NCI-H69 (cell line): ENCODE measurements at regions not wholly inside any gene's neighbourhood (a gene's known extent, or its start where the extent isn't known, plus 50 kb on each side); places are given as distances from the start of the nearest gene placed in this dataset.
"Not testable (repeated sequence)": the region's sequence is repeated elsewhere in the genome, so short reads cannot be mapped to it uniquely, and the experiment has no call there.

Source experiments
- DNase-seq: peaks from one replicate; lab custom pipeline; 2025; lab: John Stamatoyannopoulos, UW

DNA sequence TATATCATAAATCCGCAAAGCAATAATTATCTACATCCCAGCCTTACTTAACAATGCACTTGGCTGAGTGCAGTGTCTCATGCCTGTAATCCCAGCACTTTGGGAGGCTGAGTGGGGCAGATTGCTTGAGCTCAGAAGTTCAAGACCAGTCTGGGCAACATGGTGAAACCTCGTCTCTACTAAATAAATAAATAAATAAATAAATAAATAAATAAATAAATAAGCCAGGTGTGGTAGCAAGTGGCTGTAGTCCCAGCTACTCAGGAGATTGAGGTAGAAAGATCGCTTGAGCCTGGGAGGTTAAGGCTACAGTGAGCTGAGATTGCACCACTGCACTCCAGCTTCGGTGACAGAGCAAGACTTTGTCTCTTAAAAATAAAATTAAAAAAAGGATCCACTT lies 898.1 kb downstream of the DNAJB9 start:
- not testable (repeated sequence) for DNase-seq

DNA sequence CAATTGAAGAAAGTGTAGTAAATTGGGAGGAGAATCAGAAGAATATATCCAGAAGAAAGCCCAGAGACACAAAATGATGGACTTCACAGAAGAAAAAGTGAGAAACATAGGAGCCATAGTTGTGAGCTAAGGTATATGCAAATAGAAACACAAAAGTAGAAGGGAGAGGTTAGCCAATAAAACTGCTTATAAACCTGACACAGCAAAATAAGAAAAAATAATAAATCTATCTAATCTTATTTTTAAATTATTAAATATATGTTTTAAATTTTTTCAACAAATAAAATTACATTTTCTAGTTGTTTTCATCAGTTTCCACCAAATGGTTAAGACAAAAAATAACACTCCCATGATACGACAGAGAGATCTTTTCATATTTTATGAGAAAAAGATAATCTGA lies 903.5 kb downstream of the DNAJB9 start:
- DNase-seq: no peak

DNA sequence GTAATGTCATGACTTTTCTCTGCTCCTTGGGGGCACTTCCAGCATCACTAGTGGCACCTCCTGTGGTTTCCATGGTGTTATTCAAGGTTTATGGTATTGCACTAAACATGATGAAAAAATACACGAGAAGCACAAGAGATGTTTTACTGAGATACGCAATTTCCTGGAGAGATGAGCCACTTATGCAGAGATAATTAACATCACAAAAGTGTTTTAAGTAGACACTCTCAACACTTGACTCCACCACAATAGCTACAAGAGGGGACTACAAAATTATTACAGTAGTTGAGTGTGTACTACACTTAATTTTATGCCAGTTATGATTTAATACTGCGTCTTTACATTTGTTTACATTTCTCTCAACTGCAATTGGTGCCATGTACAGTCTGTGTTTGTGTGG lies 906.7 kb downstream of the DNAJB9 start:
- DNase-seq: no peak

DNA sequence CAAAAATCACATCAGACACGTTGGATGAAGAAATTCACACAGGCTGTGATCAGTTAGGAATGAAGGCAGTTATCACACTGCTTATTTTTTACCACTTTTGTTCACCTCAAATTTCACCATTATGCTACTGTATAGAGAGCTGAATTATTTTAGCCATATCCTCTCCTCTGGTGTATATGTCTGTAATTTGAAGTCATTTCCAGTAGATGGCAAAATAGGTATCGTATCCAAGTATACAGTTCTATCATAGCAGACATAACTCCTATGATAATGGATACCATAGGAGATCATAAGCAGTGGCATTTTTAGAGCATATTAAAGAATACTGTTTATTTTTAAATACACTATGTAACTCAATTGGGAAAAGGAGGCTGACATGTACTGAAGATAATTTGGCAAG lies 909.7 kb downstream of the DNAJB9 start:
- peak; percentile 36 for DNase-seq

DNA sequence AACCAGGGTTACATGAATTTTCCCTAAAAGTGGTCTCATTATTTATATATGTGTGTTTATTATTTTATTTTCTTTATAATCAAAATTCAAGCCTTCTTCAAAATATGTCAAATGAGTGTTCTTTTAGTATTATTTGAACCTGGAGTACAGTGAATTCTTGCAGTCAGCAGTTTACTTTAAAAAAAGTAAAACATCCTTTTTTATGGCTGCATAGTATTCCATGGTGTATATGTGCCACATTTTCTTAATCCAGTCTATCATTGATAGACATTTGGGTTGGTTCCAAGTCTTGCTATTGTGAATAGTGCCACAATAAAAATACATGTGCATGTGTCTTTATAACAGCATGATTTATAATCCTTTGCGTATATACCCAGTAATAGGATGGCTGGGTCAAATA lies 920.9 kb downstream of the DNAJB9 start:
- not testable (repeated sequence) for DNase-seq

DNA sequence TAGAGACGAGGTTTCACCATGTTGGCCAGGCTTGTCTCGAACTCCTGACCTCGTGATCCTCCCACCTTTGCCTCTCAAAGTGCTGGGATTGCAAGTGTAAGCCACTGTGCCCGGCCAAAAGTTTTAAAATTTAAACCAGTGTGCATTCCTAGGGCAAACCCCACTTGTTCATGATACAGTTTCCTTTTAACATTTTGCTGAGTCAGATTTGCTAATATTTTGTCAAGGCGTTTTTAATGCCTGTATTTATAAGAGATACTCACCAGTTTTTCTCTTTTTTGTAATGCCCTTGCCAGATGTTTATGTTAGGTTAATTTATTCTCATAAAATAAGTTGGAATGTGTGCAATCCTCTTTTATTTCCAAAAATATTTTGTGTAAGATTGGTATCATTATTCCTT lies 927.4 kb downstream of the DNAJB9 start:
- no peak for DNase-seq

DNA sequence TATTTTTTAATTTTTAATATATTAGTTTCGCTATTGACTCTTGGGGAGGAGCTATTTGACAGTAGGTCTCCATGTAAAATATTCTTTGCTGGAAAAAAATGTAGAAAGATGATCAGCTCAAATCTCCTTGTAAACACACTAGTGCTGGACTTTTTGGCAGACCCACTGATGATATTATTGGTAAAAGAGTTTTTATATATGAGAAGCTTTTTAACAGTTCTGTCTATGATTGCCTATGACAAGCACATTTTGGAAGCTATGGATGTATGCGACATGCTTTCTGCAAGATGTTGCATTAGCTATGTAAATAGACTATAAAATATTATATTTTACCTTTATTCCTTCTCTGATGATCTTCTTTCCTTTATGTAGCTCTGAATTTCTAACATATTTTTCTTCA lies 928.5 kb downstream of the DNAJB9 start:
- no peak for DNase-seq

DNA sequence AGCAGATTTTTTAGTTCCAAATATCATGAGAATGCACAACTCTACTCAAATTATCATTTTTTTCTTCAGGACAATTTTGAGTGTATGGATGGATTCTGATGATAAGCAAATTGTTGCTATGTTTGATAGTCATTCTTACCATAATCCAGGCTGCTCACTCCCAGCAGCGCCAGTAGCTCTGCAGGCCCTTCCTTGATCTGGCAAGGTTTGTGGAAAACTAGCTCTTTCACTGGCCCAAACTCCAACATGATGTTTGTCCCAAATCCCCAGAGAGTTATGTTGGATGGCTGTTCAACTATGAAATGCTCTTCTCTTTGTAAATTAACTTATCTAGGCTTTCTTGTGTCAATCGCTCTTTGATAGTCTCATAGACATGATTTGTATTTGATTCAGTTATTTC lies 933.7 kb downstream of the DNAJB9 start:
- DNase-seq: no peak

DNA sequence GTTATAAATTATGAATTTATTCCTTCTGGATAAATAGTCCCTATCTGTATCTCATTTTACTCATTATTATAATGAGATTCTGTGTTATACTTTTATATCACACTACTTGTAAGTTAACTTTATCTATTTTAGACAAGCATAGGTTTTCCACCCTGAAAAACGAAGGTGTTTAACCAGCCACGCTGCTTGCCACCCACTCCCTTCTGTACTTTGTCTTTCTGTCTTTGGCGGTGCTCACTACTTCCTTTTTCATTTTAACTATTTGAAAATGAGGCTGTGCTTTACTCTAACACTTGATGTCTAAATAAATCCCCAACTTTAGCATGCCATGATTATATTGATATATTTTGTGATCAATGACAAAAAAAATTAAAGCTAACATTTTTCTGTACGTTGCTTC lies 952.9 kb downstream of the DNAJB9 start:
- no peak for DNase-seq

DNA sequence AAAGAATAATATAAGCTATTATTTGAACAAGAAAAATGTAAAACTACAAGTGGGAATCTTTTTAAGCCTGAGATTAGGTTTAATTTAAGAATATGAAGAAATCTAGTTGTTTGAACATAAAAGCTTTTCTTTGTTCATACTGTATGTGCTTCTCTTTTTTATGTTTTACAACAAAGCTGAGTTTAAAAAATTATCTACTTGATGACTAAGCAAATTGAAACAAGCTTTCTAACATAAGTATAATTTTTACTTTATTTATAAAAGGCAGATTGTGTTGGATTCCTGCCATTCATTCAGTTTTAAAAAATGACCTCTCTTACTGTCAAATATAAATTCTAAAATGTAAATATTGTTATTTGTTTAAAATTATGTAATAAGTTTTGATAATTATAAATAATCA lies 958.2 kb downstream of the DNAJB9 start:
- DNase-seq: no peak

DNA sequence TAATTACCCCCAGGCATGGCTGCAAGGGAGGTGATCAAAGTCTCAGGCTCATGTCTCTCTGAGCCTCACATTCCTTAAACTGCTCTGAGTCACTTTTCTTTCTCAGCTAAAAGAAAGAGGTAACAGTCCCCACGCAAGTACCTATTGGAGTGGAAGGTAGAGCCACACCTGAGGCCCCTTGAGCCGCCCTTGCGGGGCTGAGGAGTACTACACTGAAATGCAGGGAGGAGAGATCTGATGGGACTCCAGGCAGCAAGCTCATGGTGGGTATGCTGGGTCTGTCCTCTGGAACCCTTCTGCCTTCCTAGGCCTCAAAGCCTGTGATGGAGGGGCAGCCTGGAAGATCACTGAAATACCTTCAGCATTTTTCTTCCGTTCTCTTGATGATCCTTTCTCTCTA lies 960.0 kb downstream of the DNAJB9 start:
- no peak for DNase-seq

DNA sequence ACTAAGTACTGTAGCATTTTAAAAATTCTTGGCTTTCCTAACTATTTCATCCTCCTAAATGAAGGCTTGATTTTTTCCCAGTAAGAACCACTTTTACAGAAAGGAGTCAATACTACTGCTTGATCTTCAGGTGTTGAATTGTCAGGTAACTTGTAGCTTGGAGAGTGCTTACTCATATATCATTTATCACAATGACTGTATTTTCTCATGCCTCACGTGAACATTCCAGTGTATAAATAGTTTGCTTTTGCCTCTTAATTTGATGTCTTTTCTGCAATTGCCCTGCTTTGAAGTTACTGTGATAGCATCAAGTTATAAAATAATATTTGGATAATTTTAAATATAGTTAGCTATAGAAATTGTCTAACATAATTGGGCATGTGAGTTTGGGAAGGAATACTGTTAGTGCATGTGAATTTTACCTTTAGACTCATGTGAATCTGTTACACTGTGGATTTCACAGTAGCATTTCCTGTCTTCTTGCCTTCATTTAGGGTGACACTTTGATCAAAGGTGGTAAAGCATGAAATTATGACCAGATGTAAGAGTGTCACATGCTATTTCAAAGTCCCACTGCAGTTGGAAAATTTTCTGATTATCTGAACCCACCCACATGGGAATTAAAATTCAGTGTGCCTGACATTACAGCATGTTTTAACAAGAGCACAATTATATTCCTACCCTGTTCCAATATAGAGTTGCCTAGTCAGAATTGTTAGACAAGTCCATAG lies 962.8 kb downstream of the DNAJB9 start:
- no peak for DNase-seq

DNA sequence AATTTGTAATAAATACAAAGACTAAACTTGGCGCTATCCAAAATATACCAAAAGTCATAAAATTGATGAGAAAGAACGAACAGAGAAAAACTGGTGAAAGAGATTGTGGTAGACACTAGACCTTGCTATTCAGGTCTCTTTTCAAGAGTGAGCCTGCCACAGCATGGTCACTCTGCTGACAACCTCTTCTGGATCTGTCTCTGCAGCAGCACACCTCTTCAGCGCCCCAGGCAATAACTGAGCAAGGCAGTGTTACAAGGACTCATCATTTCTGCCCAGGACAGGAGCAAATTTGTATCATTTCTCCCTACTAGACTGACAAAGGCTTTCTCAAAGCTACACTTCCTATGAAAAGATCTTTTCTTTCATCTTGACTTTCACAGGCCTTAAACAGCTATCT lies 976.0 kb downstream of the DNAJB9 start:
- no peak for DNase-seq

DNA sequence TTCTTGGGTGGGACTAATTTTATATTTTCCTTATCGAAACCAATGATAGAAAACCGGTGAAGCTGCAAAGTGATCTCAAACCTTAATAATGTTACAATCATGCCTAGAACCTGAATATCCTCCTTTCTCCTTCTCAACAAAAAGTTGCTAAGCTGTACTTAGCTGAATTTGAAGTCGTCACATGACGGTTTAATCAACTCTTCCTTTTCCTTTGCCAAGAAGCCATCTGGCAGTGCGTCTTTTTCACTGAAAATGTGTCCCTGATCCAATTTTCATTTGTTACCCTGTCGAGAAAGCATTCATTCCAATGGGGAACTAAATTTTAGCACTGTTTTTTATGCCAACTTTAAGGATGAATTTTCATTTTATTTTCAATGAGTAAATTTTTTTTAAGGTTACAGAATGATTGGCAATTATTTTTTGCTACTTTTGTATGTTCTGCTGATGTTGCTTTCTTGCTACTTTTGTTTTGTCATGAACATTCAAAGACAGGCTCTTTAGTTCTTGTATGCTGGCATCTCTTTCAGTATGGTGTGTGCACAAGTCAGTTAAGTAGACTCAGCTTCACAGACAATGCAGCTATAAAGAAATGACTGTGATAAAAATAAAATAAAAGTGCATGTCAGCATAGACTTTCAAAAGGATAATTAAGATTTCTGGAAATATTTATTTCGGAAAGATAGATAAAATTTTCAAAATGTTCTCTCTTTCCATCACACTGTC lies 980.0 kb downstream of the DNAJB9 start:
- DNase-seq: no peak

DNA sequence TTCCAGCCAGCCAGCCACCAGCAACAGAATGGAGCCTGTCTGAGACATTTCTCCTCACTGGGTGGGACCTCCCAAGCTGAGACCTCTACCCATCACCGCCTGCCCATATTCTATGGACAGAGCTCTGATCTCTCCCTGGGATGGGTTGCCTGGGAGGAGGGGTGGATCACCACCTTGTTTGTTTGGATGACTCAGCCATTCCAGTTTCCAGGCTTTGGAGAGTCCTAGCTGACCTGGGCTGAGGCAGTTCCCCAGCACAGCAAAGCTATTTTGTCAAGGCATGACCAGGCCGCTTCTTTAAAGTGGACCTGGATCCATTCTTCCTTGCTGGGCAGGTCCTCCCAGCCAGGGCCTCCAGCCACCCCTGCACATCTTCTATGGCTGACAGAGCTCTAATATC lies 982.3 kb downstream of the DNAJB9 start:
- DNase-seq: no peak

DNA sequence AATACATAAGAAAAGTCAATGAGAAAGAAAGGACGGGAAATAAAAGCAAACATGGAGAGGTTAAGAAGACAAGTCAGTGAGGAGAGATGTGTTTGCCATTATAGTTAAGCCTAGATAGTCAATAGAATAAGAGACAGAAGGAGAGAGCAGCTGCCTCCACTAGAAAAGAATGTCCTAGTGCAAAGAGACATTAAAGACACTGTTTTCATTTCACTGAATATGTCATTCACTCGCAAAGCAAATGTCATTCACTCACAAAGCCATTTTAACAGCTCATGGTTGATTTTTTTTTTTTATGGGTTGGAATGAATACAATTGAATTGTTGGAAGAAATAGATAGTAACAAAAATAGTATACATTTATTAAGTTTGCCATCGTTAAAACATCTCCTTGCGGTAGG lies 1007.6 kb downstream of the DNAJB9 start:
- DNase-seq: no peak

DNA sequence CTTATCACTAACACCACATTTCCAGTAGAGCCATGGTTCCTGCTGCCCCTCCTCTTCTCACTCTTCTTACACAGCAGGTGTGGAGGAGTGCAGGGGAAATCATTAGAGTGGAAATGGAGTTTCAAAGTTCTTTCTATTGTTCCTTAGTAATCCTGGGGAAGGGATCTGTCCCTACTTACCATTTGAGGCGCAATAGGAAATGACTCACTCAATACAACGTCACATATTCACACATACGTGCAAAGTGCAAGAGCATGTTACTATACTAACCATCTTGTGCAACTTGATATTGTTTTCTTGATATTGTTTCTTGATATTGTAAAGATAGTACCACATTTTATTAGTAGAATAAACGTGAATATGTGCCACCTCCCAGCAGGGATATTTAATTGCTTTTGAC lies 1010.2 kb downstream of the DNAJB9 start:
- DNase-seq: no peak

DNA sequence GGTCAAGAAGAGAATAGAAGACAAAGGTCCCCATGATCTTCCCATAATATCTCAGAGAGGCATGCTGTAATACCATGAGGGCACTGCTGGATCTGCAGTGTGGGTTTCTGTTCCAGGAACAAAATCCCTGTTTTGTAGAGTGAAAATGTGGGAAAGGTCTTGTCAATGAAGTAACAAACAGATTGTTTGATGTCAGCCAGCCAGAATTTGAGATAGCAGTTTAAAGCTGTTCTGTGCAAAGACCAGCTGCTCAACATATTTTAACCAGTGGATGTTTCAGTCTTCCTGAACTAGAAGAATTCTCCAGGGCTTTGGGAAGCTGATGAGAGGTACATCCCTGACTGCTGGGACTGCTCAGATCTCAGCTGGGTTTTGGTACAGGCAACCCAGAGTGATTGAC lies 1012.5 kb downstream of the DNAJB9 start:
- no peak for DNase-seq

DNA sequence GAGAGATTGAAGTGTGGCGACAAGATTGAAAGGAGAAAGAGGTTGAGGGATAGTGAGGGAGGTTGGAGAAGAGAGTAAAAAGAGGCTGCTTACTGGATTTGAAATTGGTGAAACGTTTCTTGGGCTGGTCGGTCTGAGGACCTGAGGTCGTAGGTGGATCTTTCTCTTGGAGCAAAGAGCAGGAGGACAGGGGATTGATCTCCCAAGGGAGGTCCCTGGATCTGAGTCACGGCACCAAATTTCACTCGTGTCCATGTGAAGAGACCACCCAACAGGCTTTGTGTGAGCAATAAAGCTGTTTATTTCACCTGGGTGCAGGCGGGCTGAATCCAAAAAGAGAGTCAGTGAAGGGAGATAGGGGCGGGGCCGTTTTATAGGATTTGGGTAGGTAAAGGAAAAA lies 1027.3 kb downstream of the DNAJB9 start:
- DNase-seq: not testable (repeated sequence)

DNA sequence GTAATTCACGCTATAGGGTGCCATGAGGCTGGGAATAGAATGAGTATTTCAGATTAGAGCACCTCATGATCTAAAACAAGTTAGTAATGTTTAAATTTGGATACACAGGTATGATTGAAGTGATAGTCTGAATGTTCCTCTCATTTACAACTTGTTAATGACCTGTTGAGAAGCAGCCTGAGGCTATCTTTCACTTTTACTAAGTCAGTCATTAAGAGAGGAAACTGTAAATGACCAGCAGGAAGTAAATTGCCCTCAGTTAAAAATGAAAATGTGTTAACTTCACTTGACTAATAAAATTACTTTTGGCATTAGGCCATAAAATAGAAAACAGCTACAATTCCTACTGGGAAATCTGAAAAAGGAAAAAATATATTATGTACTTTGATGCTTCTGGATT lies 1042.0 kb downstream of the DNAJB9 start:
- peak; percentile 89 for DNase-seq

DNA sequence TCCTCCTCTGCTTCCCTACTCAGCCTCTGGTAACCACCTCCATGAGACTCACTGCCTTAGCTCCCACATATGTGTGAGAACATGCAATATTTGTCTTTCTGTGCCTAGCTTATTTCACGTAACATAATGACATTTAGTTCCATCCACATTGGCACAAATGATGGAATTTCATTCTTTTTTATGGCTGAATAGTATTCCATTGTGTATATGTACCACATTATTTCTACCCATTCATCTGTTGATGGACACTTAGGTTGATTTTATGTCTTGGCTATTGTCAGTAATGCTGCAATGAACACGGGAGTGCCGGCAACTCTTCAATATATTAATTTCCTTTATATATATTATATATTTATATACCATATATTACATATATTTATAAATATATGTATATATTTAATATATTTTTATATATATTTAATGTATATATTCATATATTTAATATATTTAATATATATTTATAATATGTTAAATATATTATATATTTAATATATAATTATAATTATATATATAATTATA lies 1046.9 kb downstream of the DNAJB9 start:
- no peak for DNase-seq

DNA sequence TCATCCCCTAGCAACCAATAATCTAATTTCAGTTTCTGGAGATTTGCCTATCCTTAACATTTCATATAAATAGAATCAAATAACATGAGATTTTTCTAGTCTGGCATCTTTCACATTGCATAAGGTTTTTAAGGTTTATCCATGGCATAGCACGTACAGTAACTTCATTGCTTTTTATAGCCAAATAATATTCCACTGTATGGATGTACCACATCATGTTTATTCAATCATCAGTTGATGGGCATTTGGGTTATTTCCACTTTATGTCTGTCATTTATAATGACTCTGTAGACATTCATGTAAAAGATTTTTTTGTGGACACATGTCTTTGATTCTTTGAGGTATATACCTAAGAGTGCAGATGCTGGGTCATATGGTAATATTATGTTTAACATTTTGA lies 1052.6 kb downstream of the DNAJB9 start:
- no peak for DNase-seq

DNA sequence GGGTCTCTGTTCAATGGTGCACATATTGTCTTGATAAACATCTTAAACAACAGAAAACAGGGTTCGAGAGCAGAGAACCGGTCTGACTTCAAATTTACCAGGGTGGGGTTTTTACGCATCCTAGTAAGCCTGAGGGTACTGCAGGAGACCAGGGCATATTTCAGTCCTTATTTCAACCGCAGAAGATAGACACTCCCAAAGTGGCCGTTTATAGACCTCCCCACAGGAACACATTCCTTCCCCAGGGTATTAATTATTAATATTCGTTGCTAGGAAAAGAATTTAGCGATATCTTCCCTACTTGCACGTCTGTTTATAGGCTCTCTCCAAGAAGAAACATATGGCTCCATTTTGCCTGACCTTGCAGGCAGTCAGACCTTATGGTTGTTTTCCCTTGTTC lies 1063.2 kb downstream of the DNAJB9 start:
- DNase-seq: not testable (repeated sequence)

DNA sequence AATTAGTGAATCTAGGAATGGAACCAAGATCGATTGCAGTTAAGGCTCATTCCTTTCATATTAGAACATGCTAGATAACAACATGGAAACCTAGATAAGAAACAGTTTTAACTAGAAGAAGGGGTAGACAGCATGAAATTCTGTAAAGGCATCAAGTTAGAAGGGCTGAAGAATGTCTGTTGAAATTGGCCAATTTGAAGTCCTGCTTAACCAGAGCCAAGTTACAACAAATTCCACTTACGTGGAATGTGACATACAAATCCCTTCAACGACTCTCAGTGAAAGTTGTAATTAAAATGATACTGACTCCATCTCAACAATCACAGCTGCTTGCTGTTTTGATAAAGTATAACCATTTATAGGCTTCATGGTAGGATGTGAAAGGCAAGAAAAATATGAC lies 1065.7 kb downstream of the DNAJB9 start:
- no peak for DNase-seq
